Endothelial cell of umbilical vein (primary cell): ENCODE measurements at regions not wholly inside any gene's neighbourhood (a gene's known extent, or its start where the extent isn't known, plus 50 kb on each side); places are given as distances from the start of the nearest gene placed in this dataset.

Experiments used
- BruUV-seq: library from RNA; stranded (reverse); fragments of 400-500 nt; replicated peaks from 2 replicates; lab custom pipeline; 2021; lab: Mats Ljungman, UMichigan
- CTCF ChIA-PET: fragments of 300-600, 350-600 bp; sonication (Branson Sonifier 250); formaldehyde crosslinking; loops from one replicate; lab custom pipeline; 2021; ENCODE audit warnings: antibody characterized with exemption, inconsistent platforms; lab: Charles Lee
- POLR2A ChIA-PET: fragments of 300-600, 350-600 bp; sonication (Branson Sonifier 250); formaldehyde crosslinking; loops from one replicate; lab custom pipeline; 2021; ENCODE audit warnings: antibody characterized with exemption, inconsistent platforms; lab: Charles Lee
- DNase-seq: peaks from one replicate; pipeline ENCODE4 v3.0.0-alpha.2; 2011; ENCODE audit warnings: low read depth, low spot score
- FAIRE-seq: peaks from 2 replicates; lab custom pipeline; 2011; peaks lifted over from hg19 to GRCh38; lab: Jason Lieb, UNC
- H2AFZ ChIP-seq: 2 replicates; pipeline ENCODE4 v1.6.0; 2012; ENCODE audit warnings: low read depth, low read length, control low read depth, inconsistent platforms
- H3K27ac ChIP-seq: 2 replicates; pipeline ENCODE4 v1.5.1; 2011; ENCODE audit warnings: low read depth, mild to moderate bottlenecking, control low read depth, low read length, moderate library complexity; ENCODE audit not compliant: insufficient read depth
- H3K27me3 ChIP-seq, 2 experiments: 2 replicates each; pipeline versions ENCODE4 v1.6.0 to v1.6.1; 2011; ENCODE audit warnings: low read length in 2 of 2, mixed read lengths in 1 of 2; ENCODE audit not compliant: control insufficient read depth in 2 of 2, insufficient read depth in 2 of 2
- H3K36me3 ChIP-seq, 2 experiments: 2 replicates in 1 of 2; 3 replicates in 1 of 2; pipeline ENCODE4 v1.5.1; 2011; ENCODE audit warnings: low read length in 2 of 2, mild to moderate bottlenecking in 1 of 2, moderate library complexity in 1 of 2; ENCODE audit not compliant: control insufficient read depth in 2 of 2, insufficient read depth in 2 of 2; ENCODE audit errors: extremely low read depth in 1 of 2
- H3K4me1 ChIP-seq: 3 replicates; pipeline ENCODE4 v1.5.1; 2011; ENCODE audit warnings: mild to moderate bottlenecking, low read length; ENCODE audit not compliant: control insufficient read depth, insufficient read depth; ENCODE audit errors: extremely low read depth
- H3K4me2 ChIP-seq: 2 replicates; pipeline ENCODE4 v1.6.1; 2011; ENCODE audit warnings: low read length, control low read depth, mixed read lengths; ENCODE audit not compliant: insufficient read depth
- H3K4me3 ChIP-seq, 3 experiments: fragments of 200-600 bp in 1 of 3; sonication (generic), shearing (Covaris generic) in 1 of 3; replicated peaks in 1 of 3; 2 replicates each; pipeline ENCODE4 v1.5.1; 2011 to 2016; ENCODE audit warnings: control low read depth in 3 of 3, low read length in 3 of 3, mild to moderate bottlenecking in 2 of 3, inconsistent platforms in 1 of 3, low read depth in 1 of 3, moderate library complexity in 1 of 3; ENCODE audit not compliant: insufficient read depth in 1 of 3
- H3K79me2 ChIP-seq: 2 replicates; pipeline ENCODE4 v1.6.0; 2012; ENCODE audit warnings: low read length, inconsistent platforms; ENCODE audit not compliant: control insufficient read depth, insufficient read depth
- H3K9ac ChIP-seq: replicated peaks from 2 replicates; pipeline ENCODE3; 2011; ENCODE audit warnings: low read length, control low read depth; ENCODE audit not compliant: insufficient read depth; ENCODE audit errors: extremely low read depth
- H3K9me1 ChIP-seq: replicated peaks from 3 replicates; pipeline ENCODE4 v1.6.0; 2011; ENCODE audit warnings: mild to moderate bottlenecking, low read length; ENCODE audit not compliant: control insufficient read depth, insufficient read depth; ENCODE audit errors: extremely low read depth
- H3K9me3 ChIP-seq: replicated peaks from 2 replicates; pipeline ENCODE4 v1.5.1; 2012; ENCODE audit warnings: low read length, inconsistent platforms; ENCODE audit not compliant: control insufficient read depth, insufficient read depth
- H4K20me1 ChIP-seq: replicated peaks from 2 replicates; pipeline ENCODE3; 2011; ENCODE audit warnings: mild to moderate bottlenecking, low read length; ENCODE audit not compliant: control insufficient read depth, insufficient read depth; ENCODE audit errors: extremely low read depth
- CTCF ChIP-seq, 2 donors: IDR thresholded peaks; 1 replicate in 1 of 2; 2 replicates in 1 of 2; pipeline ENCODE4 v1.5.1; 2011; ENCODE audit warnings: low read length in 2 of 2, mild to moderate bottlenecking in 2 of 2, moderate library complexity in 2 of 2, control low read depth in 1 of 2, inconsistent platforms in 1 of 2, low read depth in 1 of 2; ENCODE audit not compliant: insufficient read depth in 1 of 2; ENCODE audit errors: extremely low read depth in 1 of 2
- EZH2 ChIP-seq: IDR thresholded peaks from 2 replicates; pipeline ENCODE4 v1.6.1; 2012; ENCODE audit warnings: borderline replicate concordance, low read depth, mild to moderate bottlenecking, moderate library complexity, low read length, inconsistent platforms; ENCODE audit not compliant: severe bottlenecking
- FOS ChIP-seq: IDR thresholded peaks from 2 replicates; pipeline ENCODE4 v1.6.1; 2011; ENCODE audit warnings: mild to moderate bottlenecking, low read length, moderate library complexity, borderline replicate concordance; ENCODE audit not compliant: insufficient read depth
- GATA2 ChIP-seq: IDR thresholded peaks from 2 replicates; pipeline ENCODE4 v1.7.0; 2011; ENCODE audit warnings: low read depth, mild to moderate bottlenecking, moderate library complexity, mixed read lengths, low read length; ENCODE audit not compliant: insufficient read length, insufficient read depth
- MAX ChIP-seq: IDR thresholded peaks from 2 replicates; pipeline ENCODE4 v1.6.1; 2011; ENCODE audit not compliant: insufficient read depth, insufficient read length
- MYC ChIP-seq: IDR thresholded peaks from one replicate; pipeline ENCODE4 v1.6.1; 2011; ENCODE audit warnings: mild to moderate bottlenecking, low read depth, low read length
- POLR2AphosphoS5 ChIP-seq: IDR thresholded peaks from 2 replicates; pipeline ENCODE4 v1.6.1; 2012; ENCODE audit warnings: low read depth, mild to moderate bottlenecking, control low read depth, low read length, moderate library complexity; ENCODE audit not compliant: insufficient read depth
- dilution Hi-C: fragments of 300-500 bp; cut with MboI; formaldehyde crosslinking; loops from one replicate; pipeline ENCODE4 v1.15.0; 2019; ENCODE audit warnings: low sequenced_read_pairs; ENCODE audit not compliant: extremely low pct_ligation_motif_present
- intact Hi-C: fragments of 100-400 bp; cut with micrococcal nuclease; formaldehyde crosslinking; loops from one replicate; pipeline ENCODE4 v1.10.0; 2022

GRCh38 chr17:77889135-77889505 lies 69.4 kb upstream of the TNRC6C start:
- Histone ChIP-seq H3K9me3 (no peaks in the 10 kb centered on the region), H3K27ac (no peak overlapping the region), H4K20me1 (no peaks in the 10 kb centered on the region), H3K27me3 (peaks cover 10 to 16% of the 10 kb centered on the region in 2 experiments), H3K4me3 (no peak overlapping the region), H3K9ac (no peak overlapping the region), H3K4me2 (no peak overlapping the region), H3K79me2 (no peaks in the 10 kb centered on the region), H3K36me3 (no peaks in the 10 kb centered on the region), H3K4me1 (peaks cover 4% of the 10 kb centered on the region), H2AFZ (no peak overlapping the region), H3K9me1 (no peaks in the 10 kb centered on the region)
- BruUV-seq, result no TSS peak
- intact Hi-C loops, result no loop called here
- TF ChIP-seq MYC, result no peak
- TF ChIP-seq MAX, result no peak
- no peak for TF ChIP-seq EZH2
- no peak for TF ChIP-seq FOS
- TF ChIP-seq POLR2AphosphoS5, result no peak
- no peak for TF ChIP-seq GATA2
- no peak for TF ChIP-seq CTCF (IDR thresholded peaks at IDR 0.05; ENCODE audit: extremely low read depth in 1 of 2, insufficient read depth in 1 of 2, low read depth in 1 of 2, low read length in 2 of 2)
- ChIA-PET POLR2A (no interaction called here), CTCF (interaction anchor here (0.6 to 2.1 kb wide), 2 partner anchors 35 to 69 kb away, joined by 3 to 6 read pairs; partner anchors contain the start of gene TNRC6C)
- no peak for DNase-seq
- dilution Hi-C loops, result no loop called here
- no peak for FAIRE-seq
